NCI-H345 treated with DMSO at 0.1 percent for 48 hours (cell line): ENCODE measurements at regions not wholly inside any gene's neighbourhood (a gene's known extent, or its start where the extent isn't known, plus 50 kb on each side); places are given as distances from the start of the nearest gene placed in this dataset.

Source experiments
- DNase-seq: peaks from one replicate; lab custom pipeline; 2025; ENCODE audit not compliant: unreplicated experiment; lab: John Stamatoyannopoulos, UW

GRCh38 chr1:91575909-91576519 lies 75.4 kb downstream of the CDC7 start:
- no peak for DNase-seq

GRCh38 chr1:91578320-91579109 lies 77.9 kb downstream of the CDC7 start:
- no peak for DNase-seq

- no peak for DNase-seq
Observed at GRCh38 chr1:91579658-91580228, 79.1 kb downstream of the CDC7 start.

GRCh38 chr1:91582431-91582921 lies 81.8 kb downstream of the CDC7 start:
- DNase-seq = no peak

- DNase-seq = no peak
Observed at GRCh38 chr1:91583326-91583755, 82.7 kb downstream of the CDC7 start.

- no peak for DNase-seq
Observed at GRCh38 chr1:91584309-91584708, 83.7 kb downstream of the CDC7 start.

GRCh38 chr1:91584878-91585277 lies 84.2 kb downstream of the CDC7 start:
- no peak for DNase-seq

GRCh38 chr1:91585502-91585901 lies 84.9 kb downstream of the CDC7 start:
- DNase-seq = no peak

GRCh38 chr1:91585982-91586381 lies 85.3 kb downstream of the CDC7 start:
- DNase-seq = no peak

GRCh38 chr1:91589437-91589836 lies 88.8 kb downstream of the CDC7 start:
- no peak for DNase-seq

GRCh38 chr1:91591175-91591974 lies 90.7 kb downstream of the CDC7 start:
- DNase-seq = no peak

- no peak for DNase-seq
Observed at GRCh38 chr1:91592716-91593477, 92.2 kb downstream of the CDC7 start.

- no peak for DNase-seq
Observed at GRCh38 chr1:91594383-91595055, 93.9 kb downstream of the CDC7 start.

GRCh38 chr1:91596474-91596873 lies 95.8 kb downstream of the CDC7 start:
- DNase-seq = no peak

GRCh38 chr1:91597215-91597614 lies 96.6 kb downstream of the CDC7 start:
- no peak for DNase-seq

GRCh38 chr1:91600431-91601337 lies 100.0 kb downstream of the CDC7 start:
- no peak for DNase-seq

- no peak for DNase-seq
Observed at GRCh38 chr1:91601554-91602376, 101.1 kb downstream of the CDC7 start.

- DNase-seq = no peak
Observed at GRCh38 chr1:91603409-91603808, 102.8 kb downstream of the CDC7 start.
